ENCODE measurements at regions not wholly inside any gene's neighbourhood (a gene's known extent, or its start where the extent isn't known, plus 50 kb on each side); places are given as distances from the start of the nearest gene placed in this dataset.

DNA sequence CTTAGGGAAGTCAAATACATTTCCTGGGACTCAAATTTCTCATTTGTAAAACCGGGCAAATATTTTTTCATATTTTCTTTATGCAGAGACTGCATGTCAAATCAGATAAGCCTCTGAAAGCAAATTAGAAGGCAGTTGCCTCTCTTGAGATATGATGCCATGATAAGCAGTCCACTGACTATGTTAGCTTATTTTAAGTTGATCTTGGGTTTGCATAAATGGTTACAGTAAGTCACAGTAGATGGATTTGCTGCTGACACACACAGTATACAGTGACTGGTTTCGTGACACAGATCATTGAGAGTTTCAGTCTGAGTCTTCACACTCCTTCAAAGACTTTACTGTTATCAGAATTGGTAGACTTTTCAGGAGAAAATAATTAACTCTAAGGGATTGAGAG is 927.6 kb upstream of the CDH8 start:
- DNase-seq (ENCODE audit: low read depth, low spot score), result no peak
- no peak for TF ChIP-seq EZH2 (IDR thresholded peaks at IDR 0.05)
- TF ChIP-seq FOXP2 (optimal IDR thresholded peaks at IDR 0.05; ENCODE audit: control extremely low read depth, extremely low read length, insufficient read depth), result no peak
- TF ChIP-seq POLR2AphosphoS5 (IDR thresholded peaks at IDR 0.05; ENCODE audit: borderline replicate concordance, low read depth, low read length), result no peak
- H3K36me3 ChIP-seq (ENCODE audit: insufficient read depth, low read length), result no peaks in the 10 kb centered on the region
- H3K4me3 ChIP-seq, result no peak overlapping the region
- no peak overlapping the region for H3K9ac ChIP-seq (ENCODE audit: insufficient read length)
- no peak overlapping the region for H3K27ac ChIP-seq
- no peaks in the 10 kb centered on the region for H3K9me3 ChIP-seq (ENCODE audit: low read depth, low read length)

DNA sequence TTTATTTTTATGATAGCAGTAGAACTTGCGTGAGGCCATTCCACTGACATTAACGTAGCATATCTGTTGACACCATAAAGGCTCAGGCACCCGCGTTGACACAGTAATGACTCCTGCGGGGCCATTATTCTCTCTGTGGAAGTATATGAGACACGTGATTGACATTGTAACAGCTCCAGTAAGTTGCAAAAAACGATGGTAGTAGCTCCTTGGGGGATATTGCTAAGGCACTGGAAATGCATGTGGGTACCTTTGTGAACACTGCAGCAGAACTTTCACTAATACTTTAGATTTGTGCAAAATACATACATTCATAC is 918.8 kb upstream of the CDH8 start:
- no peaks in the 10 kb centered on the region for H3K36me3 ChIP-seq (ENCODE audit: insufficient read depth, low read length)
- no peak for DNase-seq (ENCODE audit: low read depth, low spot score)

GRCh38 chr16:62954144-62955032 is 918.1 kb upstream of the CDH8 start:
- Histone ChIP-seq H3K27ac (no peak overlapping the region), H3K4me3 (no peak overlapping the region), H3K9ac (ENCODE audit: insufficient read length) (no peak overlapping the region), H3K9me3 (ENCODE audit: low read depth, low read length) (no peaks in the 10 kb centered on the region), H3K36me3 (ENCODE audit: insufficient read depth, low read length) (no peaks in the 10 kb centered on the region)
- TF ChIP-seq POLR2AphosphoS5 (IDR thresholded peaks at IDR 0.05; ENCODE audit: borderline replicate concordance, low read depth, low read length) (no peak), FOXP2 (optimal IDR thresholded peaks at IDR 0.05; ENCODE audit: control extremely low read depth, extremely low read length, insufficient read depth) (no peak), EZH2 (IDR thresholded peaks at IDR 0.05) (no peak)
- DNase-seq (ENCODE audit: low read depth, low spot score), result no peak

More for the DNA sequence above, 918.8 kb upstream of the CDH8 start:
- H3K9me3 ChIP-seq (ENCODE audit: low read depth, low read length), result no peaks in the 10 kb centered on the region
- H3K27ac ChIP-seq, result no peak overlapping the region
- TF ChIP-seq POLR2AphosphoS5 (IDR thresholded peaks at IDR 0.05; ENCODE audit: borderline replicate concordance, low read depth, low read length) (no peak), FOXP2 (optimal IDR thresholded peaks at IDR 0.05; ENCODE audit: control extremely low read depth, extremely low read length, insufficient read depth) (no peak), EZH2 (IDR thresholded peaks at IDR 0.05) (no peak)
- H3K9ac ChIP-seq (ENCODE audit: insufficient read length), result no peak overlapping the region
- no peak overlapping the region for H3K4me3 ChIP-seq

GRCh38 chr16:62950351-62950750 is 914.1 kb upstream of the CDH8 start:
- Histone ChIP-seq H3K4me3 (no peak overlapping the region), H3K9ac (ENCODE audit: insufficient read length) (no peak overlapping the region), H3K27ac (no peak overlapping the region), H3K9me3 (ENCODE audit: low read depth, low read length) (no peaks in the 10 kb centered on the region), H3K36me3 (ENCODE audit: insufficient read depth, low read length) (no peaks in the 10 kb centered on the region)
- no peak for DNase-seq (ENCODE audit: low read depth, low spot score)
- TF ChIP-seq FOXP2 (optimal IDR thresholded peaks at IDR 0.05; ENCODE audit: control extremely low read depth, extremely low read length, insufficient read depth) (no peak), POLR2AphosphoS5 (IDR thresholded peaks at IDR 0.05; ENCODE audit: borderline replicate concordance, low read depth, low read length) (no peak), EZH2 (IDR thresholded peaks at IDR 0.05) (no peak)

DNA sequence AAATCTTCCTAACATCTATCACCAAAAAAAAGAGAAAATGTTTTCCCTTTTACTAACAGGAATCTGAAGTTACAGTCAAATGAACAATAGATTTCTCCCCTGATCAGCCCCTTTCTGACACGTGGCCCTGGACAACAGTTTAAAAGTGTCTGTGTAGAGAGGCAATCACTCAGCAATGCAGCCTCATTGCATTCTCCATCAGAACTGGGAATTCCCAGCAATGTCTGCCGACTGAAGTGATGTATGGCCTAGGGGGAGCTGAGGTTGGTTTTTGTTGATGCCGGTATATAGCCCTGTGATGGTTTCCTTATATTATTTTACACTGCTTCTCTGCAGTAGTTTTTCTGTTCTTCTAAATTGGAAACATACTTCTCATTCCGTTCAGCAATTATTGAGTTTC is 904.3 kb upstream of the CDH8 start:
- Histone ChIP-seq H3K9ac (ENCODE audit: insufficient read length) (no peak overlapping the region), H3K9me3 (ENCODE audit: low read depth, low read length) (no peaks in the 10 kb centered on the region), H3K36me3 (ENCODE audit: insufficient read depth, low read length) (no peaks in the 10 kb centered on the region), H3K27ac (no peak overlapping the region), H3K4me3 (no peak overlapping the region)
- TF ChIP-seq EZH2 (IDR thresholded peaks at IDR 0.05) (no peak), POLR2AphosphoS5 (IDR thresholded peaks at IDR 0.05; ENCODE audit: borderline replicate concordance, low read depth, low read length) (no peak), FOXP2 (optimal IDR thresholded peaks at IDR 0.05; ENCODE audit: control extremely low read depth, extremely low read length, insufficient read depth) (no peak)
- no peak for DNase-seq (ENCODE audit: low read depth, low spot score)

GRCh38 chr16:62939687-62940086 is 903.4 kb upstream of the CDH8 start:
- Histone ChIP-seq H3K9ac (ENCODE audit: insufficient read length) (no peak overlapping the region), H3K4me3 (no peak overlapping the region), H3K27ac (no peak overlapping the region), H3K9me3 (ENCODE audit: low read depth, low read length) (no peaks in the 10 kb centered on the region), H3K36me3 (ENCODE audit: insufficient read depth, low read length) (no peaks in the 10 kb centered on the region)
- no peak for DNase-seq (ENCODE audit: low read depth, low spot score)
- TF ChIP-seq FOXP2 (optimal IDR thresholded peaks at IDR 0.05; ENCODE audit: control extremely low read depth, extremely low read length, insufficient read depth), result no peak
- no peak for TF ChIP-seq EZH2 (IDR thresholded peaks at IDR 0.05)
- TF ChIP-seq POLR2AphosphoS5 (IDR thresholded peaks at IDR 0.05; ENCODE audit: borderline replicate concordance, low read depth, low read length), result no peak

- Histone ChIP-seq H3K27ac (no peak overlapping the region), H3K9me3 (ENCODE audit: low read depth, low read length) (no peaks in the 10 kb centered on the region), H3K9ac (ENCODE audit: insufficient read length) (no peak overlapping the region), H3K4me3 (no peak overlapping the region), H3K36me3 (ENCODE audit: insufficient read depth, low read length) (no peaks in the 10 kb centered on the region)
- no peak for DNase-seq (ENCODE audit: low read depth, low spot score)
- TF ChIP-seq FOXP2 (optimal IDR thresholded peaks at IDR 0.05; ENCODE audit: control extremely low read depth, extremely low read length, insufficient read depth) (no peak), POLR2AphosphoS5 (IDR thresholded peaks at IDR 0.05; ENCODE audit: borderline replicate concordance, low read depth, low read length) (no peak), EZH2 (IDR thresholded peaks at IDR 0.05) (no peak)
Measured at GRCh38 chr16:62933929-62934328, 897.7 kb upstream of the CDH8 start.

DNA sequence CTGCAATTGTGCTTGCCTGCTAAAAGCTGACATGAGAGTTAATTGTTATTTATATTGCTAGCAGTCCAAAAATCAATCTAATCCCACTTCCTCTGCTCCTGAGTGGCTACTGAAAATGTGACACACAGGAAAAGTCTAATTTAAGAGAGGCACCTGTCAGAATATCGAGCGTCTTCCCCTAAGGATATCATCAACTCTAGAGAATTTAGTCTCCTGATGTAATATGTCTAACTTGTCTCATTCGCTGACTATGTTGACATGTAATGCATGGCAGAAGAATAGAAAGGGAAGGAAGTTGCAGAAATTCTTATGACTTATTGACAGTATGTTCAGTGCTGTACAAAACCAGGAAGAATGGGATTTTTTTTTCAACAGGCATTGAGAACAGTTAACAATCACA is 893.4 kb upstream of the CDH8 start:
- Histone ChIP-seq H3K9me3 (ENCODE audit: low read depth, low read length) (no peaks in the 10 kb centered on the region), H3K27ac (no peak overlapping the region), H3K36me3 (ENCODE audit: insufficient read depth, low read length) (no peaks in the 10 kb centered on the region), H3K4me3 (no peak overlapping the region), H3K9ac (ENCODE audit: insufficient read length) (no peak overlapping the region)
- no peak for TF ChIP-seq FOXP2 (optimal IDR thresholded peaks at IDR 0.05; ENCODE audit: control extremely low read depth, extremely low read length, insufficient read depth)
- TF ChIP-seq EZH2 (IDR thresholded peaks at IDR 0.05), result no peak
- no peak for DNase-seq (ENCODE audit: low read depth, low spot score)

DNA sequence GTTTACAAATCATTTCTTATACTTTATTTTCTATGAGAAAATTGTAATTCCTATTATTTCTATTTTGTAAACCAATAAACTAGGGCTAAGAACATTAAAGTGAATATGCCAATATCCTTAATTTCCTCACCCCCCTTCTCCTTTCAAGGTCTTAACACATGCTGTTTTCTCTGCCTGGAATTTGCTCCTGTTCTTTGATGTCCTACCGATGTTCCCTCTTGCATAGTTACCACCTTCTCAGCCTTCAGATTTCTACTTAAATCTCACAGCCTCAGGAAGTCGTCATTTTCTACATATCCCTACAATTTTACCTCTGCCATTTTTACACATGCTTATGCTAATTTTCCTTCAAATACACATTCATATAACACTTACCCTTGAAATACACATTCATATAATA is 890.9 kb upstream of the CDH8 start:
- H3K4me3 ChIP-seq, result no peak overlapping the region
- no peak for TF ChIP-seq EZH2 (IDR thresholded peaks at IDR 0.05)
- TF ChIP-seq POLR2AphosphoS5 (IDR thresholded peaks at IDR 0.05; ENCODE audit: borderline replicate concordance, low read depth, low read length), result no peak
- no peak for TF ChIP-seq FOXP2 (optimal IDR thresholded peaks at IDR 0.05; ENCODE audit: control extremely low read depth, extremely low read length, insufficient read depth)
- H3K9me3 ChIP-seq (ENCODE audit: low read depth, low read length), result no peaks in the 10 kb centered on the region
- H3K9ac ChIP-seq (ENCODE audit: insufficient read length), result no peak overlapping the region
- H3K27ac ChIP-seq, result no peak overlapping the region
- DNase-seq (ENCODE audit: low read depth, low spot score), result no peak
- no peaks in the 10 kb centered on the region for H3K36me3 ChIP-seq (ENCODE audit: insufficient read depth, low read length)

All from SK-N-MC (cell line).